ENCODE measurements at regions not wholly inside any gene's neighbourhood (a gene's known extent, or its start where the extent isn't known, plus 50 kb on each side); places are given as distances from the start of the nearest gene placed in this dataset.
"Not testable (repeated sequence)": the region's sequence is repeated elsewhere in the genome, so short reads cannot be mapped to it uniquely, and the experiment has no call there.

GRCh38 chr7:96920064-96920463, 85.3 kb upstream of the DLX6 start:
- no peaks in the 10 kb centered on the region for H3K36me3 ChIP-seq
- DNase-seq (ENCODE audit: low spot score) = no peak
- no peaks in the 10 kb centered on the region for H3K4me1 ChIP-seq
- no peaks in the 10 kb centered on the region for H3K27me3 ChIP-seq
- H3K4me3 ChIP-seq = no peak overlapping the region
- no peak overlapping the region for H3K27ac ChIP-seq
- H3K9me3 ChIP-seq = no peaks in the 10 kb centered on the region
- TF ChIP-seq CTCF (IDR thresholded peaks at IDR 0.05) = no peak

GRCh38 chr7:96920713-96921112, 84.6 kb upstream of the DLX6 start:
- no peak overlapping the region for H3K4me3 ChIP-seq
- no peaks in the 10 kb centered on the region for H3K27me3 ChIP-seq
- no peak overlapping the region for H3K27ac ChIP-seq
- H3K36me3 ChIP-seq = no peaks in the 10 kb centered on the region
- DNase-seq (ENCODE audit: low spot score) = no peak
- H3K9me3 ChIP-seq = no peaks in the 10 kb centered on the region
- TF ChIP-seq CTCF (IDR thresholded peaks at IDR 0.05) = no peak
- H3K4me1 ChIP-seq = no peaks in the 10 kb centered on the region

- no peaks in the 10 kb centered on the region for H3K4me1 ChIP-seq
- no peak overlapping the region for H3K27ac ChIP-seq
- H3K36me3 ChIP-seq = no peaks in the 10 kb centered on the region
- TF ChIP-seq CTCF (IDR thresholded peaks at IDR 0.05) = no peak
- H3K4me3 ChIP-seq = no peak overlapping the region
- no peaks in the 10 kb centered on the region for H3K27me3 ChIP-seq
- H3K9me3 ChIP-seq = no peaks in the 10 kb centered on the region
- no peak for DNase-seq (ENCODE audit: low spot score)
Observed at GRCh38 chr7:96921231-96921630, 84.1 kb upstream of the DLX6 start.

GRCh38 chr7:96921771-96922170, 83.6 kb upstream of the DLX6 start:
- Histone ChIP-seq H3K4me3 (no peak overlapping the region), H3K4me1 (no peaks in the 10 kb centered on the region), H3K9me3 (no peaks in the 10 kb centered on the region), H3K27me3 (no peaks in the 10 kb centered on the region), H3K36me3 (no peaks in the 10 kb centered on the region), H3K27ac (no peak overlapping the region)
- no peak for DNase-seq (ENCODE audit: low spot score)
- no peak for TF ChIP-seq CTCF (IDR thresholded peaks at IDR 0.05)

GRCh38 chr7:96923345-96923744, 82.0 kb upstream of the DLX6 start:
- not testable (repeated sequence) for H3K36me3 ChIP-seq; H3K27ac ChIP-seq; DNase-seq (ENCODE audit: low spot score); H3K4me3 ChIP-seq; H3K27me3 ChIP-seq; H3K4me1 ChIP-seq; H3K9me3 ChIP-seq

- Histone ChIP-seq H3K9me3 (no peaks in the 10 kb centered on the region), H3K27ac (no peak overlapping the region), H3K4me1 (no peaks in the 10 kb centered on the region), H3K27me3 (no peaks in the 10 kb centered on the region), H3K4me3 (no peak overlapping the region), H3K36me3 (no peaks in the 10 kb centered on the region)
- no peak for TF ChIP-seq CTCF (IDR thresholded peaks at IDR 0.05)
- no peak for DNase-seq (ENCODE audit: low spot score)
Observed at GRCh38 chr7:96927131-96927530, 78.2 kb upstream of the DLX6 start.

All from right atrium auricular region (tissue), 2 donors.